ENCODE measurements at regions not wholly inside any gene's neighbourhood (a gene's known extent, or its start where the extent isn't known, plus 50 kb on each side); places are given as distances from the start of the nearest gene placed in this dataset.
"Not testable (repeated sequence)": the region's sequence is repeated elsewhere in the genome, so short reads cannot be mapped to it uniquely, and the experiment has no call there.

- H3K18ac ChIP-seq (ENCODE audit: extremely low read depth, low read length); H4K20me1 ChIP-seq (replicated peaks in 1 of 2; ENCODE audit: control insufficient read depth in 1 of 2, insufficient read depth in 2 of 2, low read length in 2 of 2); H3K9me3 ChIP-seq (ENCODE audit: insufficient read depth in 2 of 2, low read depth in 1 of 2, low read length in 1 of 2); H3K4me3 ChIP-seq (ENCODE audit: extremely low read depth in 1 of 4, insufficient read depth in 2 of 4, low read depth in 3 of 4, low read length in 4 of 4); H2AFZ ChIP-seq (ENCODE audit: low read length); POLR2A ChIA-PET (ENCODE audit: partially characterized antibody); H3K4me1 ChIP-seq (replicated peaks in 1 of 4; ENCODE audit: control insufficient read depth in 3 of 4, insufficient read depth in 4 of 4, low read length in 3 of 4); H3K9ac ChIP-seq (replicated peaks in 1 of 4; ENCODE audit: extremely low read depth in 1 of 4, low read depth in 3 of 4, low read length in 3 of 4); H3K4me2 ChIP-seq (ENCODE audit: insufficient read depth in 1 of 2, low read depth in 2 of 2, low read length in 2 of 2); H2BK20ac ChIP-seq (ENCODE audit: low read length); H2BK12ac ChIP-seq (ENCODE audit: low read depth, low read length); H3K79me2 ChIP-seq (ENCODE audit: control insufficient read depth in 1 of 2, insufficient read depth in 2 of 2, low read length in 2 of 2); H2AK5ac ChIP-seq (ENCODE audit: low read depth, low read length); H3K4ac ChIP-seq (replicated peaks; ENCODE audit: insufficient read length, low read depth, low read length); CTCF ChIA-PET (ENCODE audit: partially characterized antibody); H3K23ac ChIP-seq (ENCODE audit: insufficient read length); H4K91ac ChIP-seq (replicated peaks; ENCODE audit: insufficient read length, low read length); H3K56ac ChIP-seq (replicated peaks; ENCODE audit: insufficient read length, low read depth, low read length); H3K14ac ChIP-seq (ENCODE audit: insufficient read length); H3K23me2 ChIP-seq (ENCODE audit: low read depth, low read length); H4K8ac ChIP-seq (ENCODE audit: extremely low read depth, insufficient read depth, low read length); FAIRE-seq; H2BK5ac ChIP-seq (ENCODE audit: low read depth, low read length); H3K36me3 ChIP-seq (ENCODE audit: control insufficient read depth in 2 of 4, insufficient read depth in 4 of 4, low read length in 3 of 4); H4K5ac ChIP-seq (ENCODE audit: insufficient read length, low read depth, low read length); H3K27me3 ChIP-seq (replicated peaks in 1 of 4; ENCODE audit: control insufficient read depth in 3 of 4, extremely low read depth in 1 of 4, insufficient read depth in 3 of 4, low read length in 3 of 4); H3K79me1 ChIP-seq (ENCODE audit: low read depth, low read length); H2BK120ac ChIP-seq (replicated peaks; ENCODE audit: low read depth, low read length); DNase-seq (ENCODE audit: low read depth in 1 of 2, low spot score in 2 of 2); H2BK15ac ChIP-seq (ENCODE audit: low read length); H3K27ac ChIP-seq (ENCODE audit: low read depth, low read length): not testable (repeated sequence)
- WGBS, 2 experiments (ENCODE audit: extremely low coverage in 1 of 2, insufficient coverage in 1 of 2, insufficient read length in 1 of 2, insufficient replicate concordance in 2 of 2, low coverage in 1 of 2, low lambda C conversion rate in 2 of 2, missing lambda C conversion rate in 1 of 2) = 58% methylated on average over 3 of the region's 3 CpGs; no CpG with 5 or more reads in 1 of the 2 experiments
Observed at GRCh38 chr1:143755961-143756360, 215.8 kb downstream of the FAM72C start.
